Type B pancreatic cell (in vitro differentiated cells): ENCODE measurements at regions not wholly inside any gene's neighbourhood (a gene's known extent, or its start where the extent isn't known, plus 50 kb on each side); places are given as distances from the start of the nearest gene placed in this dataset.

ENCODE experiments used
- DNase-seq: peaks from one replicate; pipeline ENCODE4 v3.0.0; 2021; ENCODE audit warnings: mixed read lengths; ENCODE audit not compliant: unreplicated experiment; ENCODE audit errors: extremely low spot score
- H3K27ac Mint-ChIP-seq: 2 replicates; pipeline ENCODE4 v1.8.0; 2021; ENCODE audit warnings: mild to moderate bottlenecking, mixed read lengths
- H3K27me3 Mint-ChIP-seq: 2 replicates; pipeline ENCODE4 v1.8.0; 2021; ENCODE audit warnings: mixed read lengths
- H3K36me3 Mint-ChIP-seq: 2 replicates; pipeline ENCODE4 v1.8.0; 2021; ENCODE audit warnings: mixed read lengths
- H3K4me1 Mint-ChIP-seq: one replicate; pipeline ENCODE4 v1.8.0; 2021; ENCODE audit warnings: mixed read lengths; ENCODE audit not compliant: unreplicated experiment
- H3K4me3 Mint-ChIP-seq: 2 replicates; pipeline ENCODE4 v1.8.0; 2021; ENCODE audit warnings: mild to moderate bottlenecking, mixed read lengths
- H3K9me3 Mint-ChIP-seq: 2 replicates; pipeline ENCODE4 v1.8.0; 2021; ENCODE audit warnings: mixed read lengths
- TF ChIP-seq, protein P1 (sequence below): fragments of 200-600 bp; sonication (generic); conservative IDR thresholded peaks from 2 replicates; pipeline ENCODE4 v1.5.0; 2021; ENCODE audit warnings: antibody characterized with exemption, mild to moderate bottlenecking

DNA sequence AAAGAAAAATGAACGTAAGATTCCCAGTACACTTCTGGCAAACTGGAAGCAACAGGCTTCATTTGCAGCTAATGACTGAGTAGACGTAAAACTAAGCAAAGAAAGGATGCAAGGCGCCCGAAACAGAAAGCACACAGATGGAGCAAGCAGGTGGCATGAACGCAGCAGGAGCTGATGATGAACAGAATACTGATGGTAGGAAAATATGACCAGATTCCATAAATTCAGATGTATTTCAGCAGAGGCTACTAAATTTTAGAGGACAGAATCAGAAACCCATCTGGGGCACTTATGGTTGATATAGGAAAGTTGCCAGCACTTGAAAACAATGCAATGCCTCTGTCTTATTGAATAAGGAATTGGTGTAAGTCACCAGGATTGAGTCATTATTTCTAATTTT is 658.7 kb upstream of the LINC00305 start:
- no peak overlapping the region for H3K27ac Mint-ChIP-seq
- no peaks in the 10 kb centered on the region for H3K4me1 Mint-ChIP-seq
- H3K4me3 Mint-ChIP-seq = no peak overlapping the region
- no peaks in the 10 kb centered on the region for H3K36me3 Mint-ChIP-seq
- TF ChIP-seq, protein P1, sequence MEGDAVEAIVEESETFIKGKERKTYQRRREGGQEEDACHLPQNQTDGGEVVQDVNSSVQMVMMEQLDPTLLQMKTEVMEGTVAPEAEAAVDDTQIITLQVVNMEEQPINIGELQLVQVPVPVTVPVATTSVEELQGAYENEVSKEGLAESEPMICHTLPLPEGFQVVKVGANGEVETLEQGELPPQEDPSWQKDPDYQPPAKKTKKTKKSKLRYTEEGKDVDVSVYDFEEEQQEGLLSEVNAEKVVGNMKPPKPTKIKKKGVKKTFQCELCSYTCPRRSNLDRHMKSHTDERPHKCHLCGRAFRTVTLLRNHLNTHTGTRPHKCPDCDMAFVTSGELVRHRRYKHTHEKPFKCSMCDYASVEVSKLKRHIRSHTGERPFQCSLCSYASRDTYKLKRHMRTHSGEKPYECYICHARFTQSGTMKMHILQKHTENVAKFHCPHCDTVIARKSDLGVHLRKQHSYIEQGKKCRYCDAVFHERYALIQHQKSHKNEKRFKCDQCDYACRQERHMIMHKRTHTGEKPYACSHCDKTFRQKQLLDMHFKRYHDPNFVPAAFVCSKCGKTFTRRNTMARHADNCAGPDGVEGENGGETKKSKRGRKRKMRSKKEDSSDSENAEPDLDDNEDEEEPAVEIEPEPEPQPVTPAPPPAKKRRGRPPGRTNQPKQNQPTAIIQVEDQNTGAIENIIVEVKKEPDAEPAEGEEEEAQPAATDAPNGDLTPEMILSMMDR = no peak
- H3K27me3 Mint-ChIP-seq = no peaks in the 10 kb centered on the region
- DNase-seq = no peak
- H3K9me3 Mint-ChIP-seq = no peaks in the 10 kb centered on the region

GRCh38 chr18:64806691-64807090 is 657.8 kb upstream of the LINC00305 start:
- no peaks in the 10 kb centered on the region for H3K27me3 Mint-ChIP-seq

DNA sequence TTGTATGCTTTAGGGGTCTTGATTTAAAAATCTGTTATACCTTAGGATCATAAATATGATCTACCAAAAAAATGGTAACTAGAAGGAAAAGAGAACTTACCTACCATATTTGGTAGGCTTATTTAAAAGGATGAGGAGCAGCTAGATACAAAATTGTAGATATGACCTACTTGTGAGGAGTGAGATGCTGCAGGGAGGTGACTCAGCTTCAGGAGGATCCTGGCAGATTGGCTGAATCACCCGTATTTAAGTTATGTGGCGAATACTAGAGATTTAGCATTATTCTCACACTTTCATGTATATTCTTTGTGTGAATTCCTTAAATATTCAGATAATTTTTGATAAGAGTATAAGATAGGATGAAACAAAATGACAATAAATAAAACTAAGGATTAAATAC is 657.3 kb upstream of the LINC00305 start:
- H3K27me3 Mint-ChIP-seq = no peaks in the 10 kb centered on the region
- H3K4me3 Mint-ChIP-seq = no peak overlapping the region
- no peaks in the 10 kb centered on the region for H3K36me3 Mint-ChIP-seq

More at GRCh38 chr18:64806691-64807090, 657.8 kb upstream of the LINC00305 start:
- no peak for DNase-seq
- H3K4me3 Mint-ChIP-seq = no peak overlapping the region
- H3K4me1 Mint-ChIP-seq = no peaks in the 10 kb centered on the region
- H3K36me3 Mint-ChIP-seq = no peaks in the 10 kb centered on the region
- TF ChIP-seq, protein P1 = no peak
- no peak overlapping the region for H3K27ac Mint-ChIP-seq
- no peaks in the 10 kb centered on the region for H3K9me3 Mint-ChIP-seq

GRCh38 chr18:64803471-64803870 is 654.6 kb upstream of the LINC00305 start:
- H3K4me1 Mint-ChIP-seq = no peaks in the 10 kb centered on the region
- no peak for DNase-seq
- H3K27me3 Mint-ChIP-seq = no peaks in the 10 kb centered on the region
- TF ChIP-seq, protein P1 = no peak
- no peak overlapping the region for H3K4me3 Mint-ChIP-seq
- H3K9me3 Mint-ChIP-seq = no peaks in the 10 kb centered on the region
- H3K36me3 Mint-ChIP-seq = no peaks in the 10 kb centered on the region
- no peak overlapping the region for H3K27ac Mint-ChIP-seq

More for the DNA sequence above, 657.3 kb upstream of the LINC00305 start:
- DNase-seq = no peak
- H3K9me3 Mint-ChIP-seq = no peaks in the 10 kb centered on the region
- H3K27ac Mint-ChIP-seq = no peak overlapping the region
- TF ChIP-seq, protein P1 = no peak
- no peaks in the 10 kb centered on the region for H3K4me1 Mint-ChIP-seq

DNA sequence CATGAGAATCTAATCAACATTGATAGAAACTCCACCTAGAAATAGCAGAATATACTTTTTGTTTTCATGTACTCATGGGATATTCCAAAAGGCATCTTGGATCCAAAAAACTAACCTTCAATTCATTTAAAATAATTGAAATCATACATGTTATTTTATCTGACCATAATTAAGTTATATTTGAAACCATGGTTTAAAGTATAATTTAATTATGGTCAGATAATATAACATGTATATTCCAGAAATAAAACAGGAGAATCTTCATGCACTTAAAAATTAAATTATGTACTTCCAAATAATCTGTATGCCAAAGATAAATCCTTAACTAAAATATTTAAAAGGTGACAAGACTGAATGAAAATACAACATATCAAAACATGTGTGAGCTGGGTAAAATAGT is 651.3 kb upstream of the LINC00305 start:
- H3K4me3 Mint-ChIP-seq = no peak overlapping the region
- no peaks in the 10 kb centered on the region for H3K27me3 Mint-ChIP-seq
- no peak overlapping the region for H3K27ac Mint-ChIP-seq
- peaks cover 6% of the 10 kb centered on the region for H3K9me3 Mint-ChIP-seq
- TF ChIP-seq, protein P1 = no peak
- no peaks in the 10 kb centered on the region for H3K4me1 Mint-ChIP-seq
- H3K36me3 Mint-ChIP-seq = no peaks in the 10 kb centered on the region
- no peak for DNase-seq

GRCh38 chr18:64799376-64799775 is 650.5 kb upstream of the LINC00305 start:
- H3K4me1 Mint-ChIP-seq = no peaks in the 10 kb centered on the region
- peaks cover 6% of the 10 kb centered on the region for H3K9me3 Mint-ChIP-seq
- no peak overlapping the region for H3K27ac Mint-ChIP-seq
- H3K36me3 Mint-ChIP-seq = no peaks in the 10 kb centered on the region
- no peak for DNase-seq
- TF ChIP-seq, protein P1 = no peak
- H3K27me3 Mint-ChIP-seq = no peaks in the 10 kb centered on the region
- no peak overlapping the region for H3K4me3 Mint-ChIP-seq
